ENCODE measurements at regions not wholly inside any gene's neighbourhood (a gene's known extent, or its start where the extent isn't known, plus 50 kb on each side); places are given as distances from the start of the nearest gene placed in this dataset.

DNA sequence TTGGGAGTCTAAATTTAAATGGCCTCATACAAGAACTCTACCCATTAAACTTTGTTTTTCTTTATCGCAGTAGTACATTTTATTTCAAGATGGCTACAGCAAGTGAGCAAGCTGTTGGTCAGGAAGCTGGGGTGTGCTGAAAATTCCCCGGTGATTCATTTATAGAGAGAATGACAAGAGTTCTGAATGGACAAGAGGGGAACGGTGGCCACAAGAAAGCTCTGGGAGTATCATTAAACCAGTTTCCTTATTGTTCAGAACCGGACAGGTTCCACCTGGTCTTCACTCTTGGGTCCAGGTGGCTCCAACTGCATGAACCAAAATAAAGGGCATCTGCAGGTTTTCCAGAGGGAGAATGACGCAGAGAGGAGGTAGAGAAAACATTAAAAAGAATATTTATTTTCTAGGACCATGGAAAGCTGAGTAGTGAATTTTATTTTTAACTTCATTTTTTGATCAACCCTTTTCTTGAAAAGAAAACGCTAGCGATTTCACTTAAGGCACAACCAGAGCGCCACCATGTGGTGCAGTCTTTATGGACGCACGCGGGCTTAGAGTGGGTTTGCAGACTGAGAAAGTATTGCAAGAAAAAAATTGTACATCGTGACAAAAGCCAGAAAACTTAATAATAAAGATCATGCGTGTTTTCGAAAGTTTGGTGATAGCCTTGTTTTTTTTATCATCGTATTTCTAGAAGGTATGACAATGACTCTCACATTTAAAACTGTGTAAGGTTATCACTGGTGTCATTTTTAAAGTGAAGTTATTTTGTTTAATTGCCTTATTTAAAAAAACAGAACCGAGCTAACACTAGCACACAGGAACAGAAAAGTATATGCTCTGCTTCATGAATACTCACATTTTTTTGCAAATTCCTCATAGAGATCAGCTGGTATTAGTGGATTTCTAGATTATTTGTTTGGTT is 97.9 kb upstream of the NOL4 start:
- TF ChIP-seq REST (IDR thresholded peaks at IDR 0.05; ENCODE audit: insufficient read depth in 1 of 2, low read depth in 2 of 2, low read length in 1 of 2) (no peak), CTCF (IDR thresholded peaks at IDR 0.05) (peak; percentile 86)
- H3K4me1 ChIP-seq (ENCODE audit: control insufficient read depth, insufficient read depth, low read length), result no peaks in the 10 kb centered on the region
- no peaks in the 10 kb centered on the region for H3K27me3 ChIP-seq (ENCODE audit: control insufficient read depth, insufficient read depth, low read length)
- in situ Hi-C loops (cut with HindIII; ENCODE audit: low pct_unique_long_range_greater_than_20kb, low sequenced_read_pairs) (no loop called here), intact Hi-C loops (cut with micrococcal nuclease; ENCODE audit: unreplicated experiment) (loop anchor here (1.0 kb wide), 1 partner anchor 200 kb away; no protein-coding TSS in a partner anchor)
- H3K4me3 ChIP-seq (ENCODE audit: low read depth in 2 of 2, low read length in 2 of 2), result no peak overlapping the region
- POLR2A ChIA-PET, result no interaction called here
- DNase-seq (ENCODE audit: low read depth, low spot score) (peak; percentile 17), ATAC-seq (no peak)
- H3K9me3 ChIP-seq (ENCODE audit: control insufficient read depth, insufficient read depth, low read depth, low read length), result no peaks in the 10 kb centered on the region
- H3K36me3 ChIP-seq (ENCODE audit: control insufficient read depth, insufficient read depth, low read length), result no peaks in the 10 kb centered on the region
- no peak overlapping the region for H3K27ac ChIP-seq (ENCODE audit: low read length)
- no TSS peak for BruUV-seq (replicated peaks)
- CTCF ChIA-PET, result interaction anchor here (0.6 to 1.0 kb wide), 2 partner anchors 200 to 569 kb away, joined by 3 read pairs; no protein-coding TSS in a partner anchor

DNA sequence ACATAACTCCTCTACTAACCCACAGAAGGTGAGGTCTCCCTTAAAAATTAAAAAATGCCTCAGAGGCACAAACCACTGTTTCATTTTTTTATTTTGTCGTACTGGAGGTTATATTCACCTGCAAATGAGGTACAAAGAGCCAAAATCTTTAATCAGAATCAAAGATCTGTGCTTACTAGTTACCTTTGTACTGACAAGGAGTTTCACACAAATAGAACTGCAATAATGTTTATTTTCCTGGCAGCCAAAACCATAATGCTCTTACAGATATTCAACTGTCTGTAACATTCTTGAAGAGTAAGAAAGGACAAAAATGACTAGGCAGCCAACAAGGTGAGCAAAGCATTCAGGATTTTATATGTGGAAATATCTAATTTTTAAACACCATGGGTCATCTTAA is 105.1 kb upstream of the NOL4 start:
- ChIA-PET POLR2A (no interaction called here), CTCF (no interaction called here)
- H3K27me3 ChIP-seq (ENCODE audit: control insufficient read depth, insufficient read depth, low read length), result no peaks in the 10 kb centered on the region
- TF ChIP-seq POLR2AphosphoS5 (IDR thresholded peaks at IDR 0.05; ENCODE audit: low read depth, low read length) (no peak), REST (IDR thresholded peaks at IDR 0.05; ENCODE audit: insufficient read depth in 1 of 2, low read depth in 2 of 2, low read length in 1 of 2) (no peak), SIN3A (IDR thresholded peaks at IDR 0.05; ENCODE audit: borderline replicate concordance, insufficient read depth, low read depth, low read length) (no peak), TCF7L2 (IDR thresholded peaks at IDR 0.05; ENCODE audit: low read depth, low read length) (no peak), CTCF (IDR thresholded peaks at IDR 0.05) (no peak)
- ATAC-seq, result no peak
- H3K36me3 ChIP-seq (ENCODE audit: control insufficient read depth, insufficient read depth, low read length), result no peaks in the 10 kb centered on the region
- DNase-seq (ENCODE audit: low read depth, low spot score), result no peak
- in situ Hi-C loops (cut with HindIII; ENCODE audit: low pct_unique_long_range_greater_than_20kb, low sequenced_read_pairs) (no loop called here), intact Hi-C loops (cut with micrococcal nuclease; ENCODE audit: unreplicated experiment) (no loop called here)
- no peak overlapping the region for H3K27ac ChIP-seq (ENCODE audit: low read length)
- no peaks in the 10 kb centered on the region for H3K4me1 ChIP-seq (ENCODE audit: control insufficient read depth, insufficient read depth, low read length)
- H3K9me3 ChIP-seq (ENCODE audit: control insufficient read depth, insufficient read depth, low read depth, low read length), result no peaks in the 10 kb centered on the region
- no TSS peak for BruUV-seq (replicated peaks)
- H3K4me3 ChIP-seq (ENCODE audit: low read depth in 2 of 2, low read length in 2 of 2), result no peak overlapping the region

Data from Panc1 (cell line).